K562 (cell line): ENCODE measurements at regions not wholly inside any gene's neighbourhood (a gene's known extent, or its start where the extent isn't known, plus 50 kb on each side); places are given as distances from the start of the nearest gene placed in this dataset.

ENCODE experiments used
- ATAC-seq: fragments of 200-7000 bp; cut with Tn5 transposase; 3 replicates; pipeline ENCODE4 v1.9.1; 2020; ENCODE audit warnings: moderate library complexity
- BruUV-seq: library from RNA; stranded (reverse); fragments of 400-500 nt; replicated peaks from 2 replicates; lab custom pipeline; 2021; lab: Mats Ljungman, UMichigan
- CTCF ChIA-PET: fragments of 300-600 bp; formaldehyde crosslinking; extraction: SDS; loops from one replicate; lab custom pipeline; 2021; ENCODE audit warnings: low intra/inter-chr PET ratio; lab: Yijun Ruan, JAX
- POLR2A ChIA-PET: fragments of 300-600, 350-650 bp; sonication (Branson Sonifier 250); formaldehyde crosslinking; extraction: SDS; loops from one replicate; lab custom pipeline; 2021; ENCODE audit warnings: antibody characterized with exemption, inconsistent platforms; lab: Yijun Ruan, JAX
- DNase-seq, 4 experiments: peaks; one replicate each; pipeline versions ENCODE4 v3.0.0 to v3.0.0-alpha.2; 2011 to 2018; ENCODE audit warnings: low spot score in 3 of 4, mixed read lengths in 3 of 4; ENCODE audit errors: extremely low read depth in 1 of 4
- FAIRE-seq: peaks from 2 replicates; lab custom pipeline; 2011; peaks lifted over from hg19 to GRCh38; lab: Jason Lieb, UNC
- H2AFZ ChIP-seq: 2 replicates; pipeline ENCODE4 v1.6.0; 2011; ENCODE audit warnings: low read depth, low read length, control low read depth, inconsistent platforms
- H3K27ac ChIP-seq: fragments of 200-600 bp; 3 replicates; pipeline ENCODE4 v1.8.0; 2011; ENCODE audit warnings: low read depth, mild to moderate bottlenecking, control low read depth, inconsistent platforms, low read length, moderate library complexity, mixed read lengths; ENCODE audit errors: extremely low read depth
- H3K27me3 ChIP-seq, 2 experiments: fragments of 300-600 bp in 1 of 2; 2 replicates in 1 of 2; 3 replicates in 1 of 2; pipeline versions ENCODE4 v1.6.0 to v1.8.0; 2011; ENCODE audit warnings: inconsistent platforms in 2 of 2, low read length in 2 of 2, mild to moderate bottlenecking in 1 of 2, mixed read lengths in 1 of 2, moderate library complexity in 1 of 2; ENCODE audit not compliant: control insufficient read depth in 2 of 2, insufficient read depth in 2 of 2
- H3K36me3 ChIP-seq: fragments of 300-600 bp; 3 replicates; pipeline ENCODE4 v1.8.0; 2011; ENCODE audit warnings: mild to moderate bottlenecking, low read length, inconsistent platforms; ENCODE audit not compliant: control insufficient read depth, insufficient read depth
- H3K4me1 ChIP-seq, 2 experiments: fragments of 200-600 bp in 1 of 2; replicated peaks in 1 of 2; 2 replicates in 1 of 2; 3 replicates in 1 of 2; pipeline versions ENCODE4 v1.5.1 to v1.8.0; 2011; ENCODE audit warnings: inconsistent platforms in 2 of 2, low read length in 2 of 2, mild to moderate bottlenecking in 1 of 2, mixed read lengths in 1 of 2, moderate library complexity in 1 of 2; ENCODE audit not compliant: control insufficient read depth in 2 of 2, insufficient read depth in 2 of 2
- H3K4me2 ChIP-seq: 2 replicates; pipeline ENCODE4 v1.6.1; 2011; ENCODE audit warnings: low read length, control low read depth, inconsistent platforms, mixed read lengths; ENCODE audit not compliant: insufficient read depth
- H3K4me3 ChIP-seq: fragments of 200-600 bp; sonication (generic), shearing (Covaris generic); 2 replicates; pipeline ENCODE4 v1.5.1; 2016; ENCODE audit warnings: control low read depth, inconsistent platforms
- H3K79me2 ChIP-seq: fragments of 200-600 bp; 3 replicates; pipeline ENCODE4 v1.8.0; 2011; ENCODE audit warnings: low read length, inconsistent platforms; ENCODE audit not compliant: control insufficient read depth, insufficient read depth
- H3K9ac ChIP-seq, 2 experiments: 2 replicates each; pipeline versions ENCODE4 v1.6.0 to v1.6.1; 2011; ENCODE audit warnings: low read depth in 2 of 2, low read length in 2 of 2, control low read depth in 1 of 2, inconsistent platforms in 1 of 2, mild to moderate bottlenecking in 1 of 2, mixed read lengths in 1 of 2; ENCODE audit not compliant: insufficient read depth in 1 of 2
- H3K9me1 ChIP-seq: one replicate; pipeline ENCODE4 v1.6.0; 2011; ENCODE audit warnings: inconsistent platforms, mild to moderate bottlenecking, low read length, moderate library complexity; ENCODE audit not compliant: control insufficient read depth, insufficient read depth
- H3K9me3 ChIP-seq: replicated peaks from 2 replicates; pipeline ENCODE4 v1.5.1; 2011; ENCODE audit warnings: low read depth, low read length, inconsistent platforms; ENCODE audit not compliant: control insufficient read depth, insufficient read depth
- H4K20me1 ChIP-seq: replicated peaks from 2 replicates; pipeline ENCODE4 v1.6.1; 2011; ENCODE audit warnings: low read length, inconsistent platforms, mixed read lengths; ENCODE audit not compliant: control insufficient read depth, insufficient read depth
- DNMT1 ChIP-seq: fragments of 450-650 bp; IDR thresholded peaks from 2 replicates; pipeline ENCODE4 v1.6.1; 2016; ENCODE audit warnings: antibody characterized with exemption, mild to moderate bottlenecking
- E2F6 ChIP-seq, 2 experiments: IDR thresholded peaks; 2 replicates each; pipeline ENCODE4 v1.6.1; 2011; ENCODE audit warnings: borderline replicate concordance in 1 of 2, control low read depth in 1 of 2, low read depth in 1 of 2, low read length in 1 of 2, mild to moderate bottlenecking in 1 of 2, mixed read lengths in 1 of 2, moderate library complexity in 1 of 2; ENCODE audit not compliant: insufficient read depth in 1 of 2, insufficient read length in 1 of 2, poor library complexity in 1 of 2, severe bottlenecking in 1 of 2; ENCODE audit errors: extremely low read depth in 1 of 2
- PRDM10 ChIP-seq: fragments of 450-650 bp; IDR thresholded peaks from 2 replicates; pipeline ENCODE4 v1.6.1; 2018; ENCODE audit not compliant: partially characterized antibody
- TARDBP ChIP-seq: fragments of 450-650 bp; IDR thresholded peaks from 2 replicates; pipeline ENCODE4 v1.6.1; 2016
- TRIM25 ChIP-seq: fragments of 450-650 bp; IDR thresholded peaks from 2 replicates; pipeline ENCODE4 v1.7.0; 2016; ENCODE audit warnings: borderline replicate concordance
- ZFP36 ChIP-seq: fragments of 150-350 bp; IDR thresholded peaks from 2 replicates; pipeline ENCODE4 v1.6.1; 2018; ENCODE audit warnings: low read length, low read depth; ENCODE audit not compliant: partially characterized antibody
- ZKSCAN8 ChIP-seq: fragments of 200-800 bp; sonication (Bioruptor generic); IDR thresholded peaks from 2 replicates; pipeline ENCODE4 v1.6.1; 2016; ENCODE audit warnings: missing genetic modification characterization, missing compliant biosample characterization
- ZNF239 ChIP-seq: fragments of 250-450 bp; sonication (Bioruptor Pico); IDR thresholded peaks from 2 replicates; pipeline ENCODE4 v1.4.0; 2020; ENCODE audit warnings: mild to moderate bottlenecking
- ZNF695 ChIP-seq: fragments of 450-650 bp; formaldehyde crosslinking; IDR thresholded peaks from 2 replicates; pipeline ENCODE4 v1.4.0; 2020; ENCODE audit warnings: mild to moderate bottlenecking, moderate library complexity
- WGBS: fragments of 100-300 bp; shearing (Covaris generic); methylation state at CpG from one replicate; pipeline ENCODE4 v1.1.6; 2016; ENCODE audit warnings: low coverage, mixed read lengths; ENCODE audit not compliant: insufficient coverage; ENCODE audit errors: missing lambda C conversion rate; 5-methylcytosine and 5-hydroxymethylcytosine counted together
- in situ Hi-C: fragments of 300-500 bp; cut with MboI; formaldehyde crosslinking; loops from 4 replicates; pipeline ENCODE4 v1.15.0; 2018; ENCODE audit warnings: inconsistent platforms, mixed read lengths
- intact Hi-C: fragments of 100-400 bp; cut with micrococcal nuclease; formaldehyde crosslinking; loops from 2 replicates; pipeline ENCODE4 v1.14.2; 2022

GRCh38 chrX:131614241-131614640 is 70.4 kb downstream of the OR13H1 start:
- WGBS, result 0% methylated on average over 2 of the region's 2 CpGs
- Histone ChIP-seq H3K79me2 (no peaks in the 10 kb centered on the region), H2AFZ (no peak overlapping the region)
- intact Hi-C loops, result no loop called here
- BruUV-seq, result no TSS peak
- no peak for DNase-seq
- TF ChIP-seq E2F6 (IDR thresholded peaks at IDR 0.05; ENCODE audit: borderline replicate concordance in 1 of 2, extremely low read depth in 1 of 2, insufficient read depth in 1 of 2, insufficient read length in 1 of 2, low read depth in 1 of 2, low read length in 1 of 2, poor library complexity in 1 of 2, severe bottlenecking in 1 of 2), result no peak
- no peak for TF ChIP-seq TRIM25
- TF ChIP-seq PRDM10, result no peak
- no peak for TF ChIP-seq TARDBP
- TF ChIP-seq ZNF239 (CRISPR knock-in tag), result no peak
- no peak for TF ChIP-seq ZFP36
- no peak for TF ChIP-seq ZKSCAN8 (CRISPR knock-in tag)
- no peak for TF ChIP-seq DNMT1
- no peak for TF ChIP-seq ZNF695 (CRISPR knock-in tag)
- TF ChIP-seq, all 486 proteins: peak for 0
- ChIA-PET POLR2A (interaction anchor here (0.6 kb wide), 1 partner anchor 128 kb away, joined by 3 read pairs; no protein-coding TSS in a partner anchor), CTCF (no interaction called here)
- in situ Hi-C loops, result no loop called here
- H4K20me1 ChIP-seq, result no peaks in the 10 kb centered on the region
- no peak overlapping the region for H3K27ac ChIP-seq
- FAIRE-seq (no peak), ATAC-seq (no peak)
- no peak overlapping the region for H3K9ac ChIP-seq
- no peaks in the 10 kb centered on the region for H3K9me1 ChIP-seq
- H3K27me3 ChIP-seq, result no peaks in the 10 kb centered on the region; a peak in 1 of 5 replicates
- H3K4me3 ChIP-seq, result no peak overlapping the region
- H3K4me2 ChIP-seq, result no peak overlapping the region
- H3K9me3 ChIP-seq, result no peaks in the 10 kb centered on the region
- H3K36me3 ChIP-seq, result no peaks in the 10 kb centered on the region
- no peaks in the 10 kb centered on the region for H3K4me1 ChIP-seq
